Osteoblast (primary cell): ENCODE measurements at regions not wholly inside any gene's neighbourhood (a gene's known extent, or its start where the extent isn't known, plus 50 kb on each side); places are given as distances from the start of the nearest gene placed in this dataset.

Source experiments
- DNase-seq: peaks from one replicate; pipeline ENCODE4 v3.0.0; 2011; ENCODE audit warnings: low spot score, mixed read lengths; ENCODE audit not compliant: insufficient read length; ENCODE audit errors: missing footprints
- H2AFZ ChIP-seq: 2 replicates; pipeline ENCODE4 v1.6.0; 2011; ENCODE audit warnings: mild to moderate bottlenecking, low read length
- H3K27ac ChIP-seq: 2 replicates; pipeline ENCODE4 v1.5.1; 2011; ENCODE audit warnings: mild to moderate bottlenecking, low read depth, low read length, moderate library complexity
- H3K27me3 ChIP-seq: 2 replicates; pipeline ENCODE4 v1.6.0; 2012; ENCODE audit warnings: mild to moderate bottlenecking, control low read depth, inconsistent platforms, low read length, moderate library complexity; ENCODE audit not compliant: insufficient read depth
- H3K36me3 ChIP-seq: 2 replicates; pipeline ENCODE4 v1.5.1; 2011; ENCODE audit warnings: mild to moderate bottlenecking, low read length, control low read depth, moderate library complexity; ENCODE audit not compliant: insufficient read depth
- H3K4me1 ChIP-seq: 2 replicates; pipeline ENCODE4 v1.5.1; 2011; ENCODE audit warnings: mild to moderate bottlenecking, low read length, control low read depth, moderate library complexity; ENCODE audit not compliant: insufficient read depth
- H3K4me2 ChIP-seq: 2 replicates; pipeline ENCODE4 v1.6.0; 2011; ENCODE audit warnings: mild to moderate bottlenecking, low read length; ENCODE audit not compliant: insufficient read depth
- H3K4me3 ChIP-seq: fragments of 200-600 bp; sonication (generic); 3 replicates; pipeline ENCODE4 v1.5.1; 2012; ENCODE audit warnings: mild to moderate bottlenecking, low read length, inconsistent platforms; ENCODE audit not compliant: insufficient read depth
- H3K79me2 ChIP-seq: 2 replicates; pipeline ENCODE4 v1.6.0; 2012; ENCODE audit warnings: mild to moderate bottlenecking, low read length, control low read depth, inconsistent platforms; ENCODE audit not compliant: insufficient read depth
- H3K9me3 ChIP-seq: 2 replicates; pipeline ENCODE4 v1.5.1; 2011; ENCODE audit warnings: low read depth, low read length, control low read depth
- H4K20me1 ChIP-seq: 2 replicates; pipeline ENCODE4 v1.6.0; 2012; ENCODE audit warnings: mild to moderate bottlenecking, low read length, control low read depth; ENCODE audit not compliant: insufficient read depth
- TF ChIP-seq, protein P1 (sequence below): IDR thresholded peaks from 2 replicates; pipeline ENCODE4 v1.5.1; 2011; ENCODE audit warnings: mild to moderate bottlenecking, low read depth, low read length, moderate library complexity; ENCODE audit errors: extremely low read depth

DNA sequence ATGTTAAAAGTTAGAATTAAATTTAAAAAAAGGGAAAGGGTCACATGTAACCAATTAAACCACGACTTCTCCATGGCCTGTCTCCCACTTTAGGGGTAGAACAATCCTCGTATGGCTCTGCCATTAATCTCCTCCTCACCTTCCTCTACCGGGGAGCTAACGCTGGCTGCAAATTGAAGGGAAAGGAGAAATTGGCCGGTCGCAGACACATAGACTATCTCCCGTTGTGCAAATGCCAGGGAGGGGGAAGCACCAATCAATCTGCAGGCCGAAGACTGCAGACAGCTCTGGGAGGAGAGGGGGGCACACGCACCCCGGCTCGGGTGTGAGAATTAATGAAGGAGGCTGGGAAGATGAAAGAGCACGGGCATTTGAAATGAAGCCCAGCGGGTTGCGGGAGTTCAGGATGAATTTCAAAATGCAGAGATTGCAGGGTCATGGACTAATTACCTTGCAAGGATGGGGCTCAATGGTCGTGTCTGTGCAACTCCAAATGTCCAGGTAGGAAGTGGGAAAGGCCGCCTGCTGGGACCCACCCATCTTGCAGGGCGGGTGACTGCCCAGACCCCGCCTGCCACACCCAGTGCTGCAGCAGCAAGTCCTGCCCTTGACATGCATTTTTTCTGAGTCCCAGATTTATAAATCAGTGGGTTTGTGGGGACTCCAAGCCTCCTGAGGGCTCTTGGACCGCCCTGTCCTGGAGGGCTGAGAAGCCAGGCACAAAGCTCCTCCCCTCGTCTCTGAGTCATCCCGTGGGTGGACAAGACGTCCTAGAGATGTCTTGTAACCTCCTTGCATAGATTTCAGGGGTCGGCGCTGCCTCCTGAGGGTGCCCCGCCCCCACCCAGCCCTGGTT, 534.2 kb downstream of the TBC1D22A start:
- TF ChIP-seq, protein P1, sequence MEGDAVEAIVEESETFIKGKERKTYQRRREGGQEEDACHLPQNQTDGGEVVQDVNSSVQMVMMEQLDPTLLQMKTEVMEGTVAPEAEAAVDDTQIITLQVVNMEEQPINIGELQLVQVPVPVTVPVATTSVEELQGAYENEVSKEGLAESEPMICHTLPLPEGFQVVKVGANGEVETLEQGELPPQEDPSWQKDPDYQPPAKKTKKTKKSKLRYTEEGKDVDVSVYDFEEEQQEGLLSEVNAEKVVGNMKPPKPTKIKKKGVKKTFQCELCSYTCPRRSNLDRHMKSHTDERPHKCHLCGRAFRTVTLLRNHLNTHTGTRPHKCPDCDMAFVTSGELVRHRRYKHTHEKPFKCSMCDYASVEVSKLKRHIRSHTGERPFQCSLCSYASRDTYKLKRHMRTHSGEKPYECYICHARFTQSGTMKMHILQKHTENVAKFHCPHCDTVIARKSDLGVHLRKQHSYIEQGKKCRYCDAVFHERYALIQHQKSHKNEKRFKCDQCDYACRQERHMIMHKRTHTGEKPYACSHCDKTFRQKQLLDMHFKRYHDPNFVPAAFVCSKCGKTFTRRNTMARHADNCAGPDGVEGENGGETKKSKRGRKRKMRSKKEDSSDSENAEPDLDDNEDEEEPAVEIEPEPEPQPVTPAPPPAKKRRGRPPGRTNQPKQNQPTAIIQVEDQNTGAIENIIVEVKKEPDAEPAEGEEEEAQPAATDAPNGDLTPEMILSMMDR = no peak
- no peaks in the 10 kb centered on the region for H3K36me3 ChIP-seq
- no peak overlapping the region for H2AFZ ChIP-seq
- no peak overlapping the region for H3K4me3 ChIP-seq
- DNase-seq = peak; percentile 75
- H3K79me2 ChIP-seq = no peaks in the 10 kb centered on the region
- no peaks in the 10 kb centered on the region for H3K27me3 ChIP-seq
- H3K4me2 ChIP-seq = no peak overlapping the region
- H3K9me3 ChIP-seq = no peaks in the 10 kb centered on the region
- H4K20me1 ChIP-seq = no peaks in the 10 kb centered on the region
- H3K4me1 ChIP-seq = no peaks in the 10 kb centered on the region
- no peak overlapping the region for H3K27ac ChIP-seq

DNA sequence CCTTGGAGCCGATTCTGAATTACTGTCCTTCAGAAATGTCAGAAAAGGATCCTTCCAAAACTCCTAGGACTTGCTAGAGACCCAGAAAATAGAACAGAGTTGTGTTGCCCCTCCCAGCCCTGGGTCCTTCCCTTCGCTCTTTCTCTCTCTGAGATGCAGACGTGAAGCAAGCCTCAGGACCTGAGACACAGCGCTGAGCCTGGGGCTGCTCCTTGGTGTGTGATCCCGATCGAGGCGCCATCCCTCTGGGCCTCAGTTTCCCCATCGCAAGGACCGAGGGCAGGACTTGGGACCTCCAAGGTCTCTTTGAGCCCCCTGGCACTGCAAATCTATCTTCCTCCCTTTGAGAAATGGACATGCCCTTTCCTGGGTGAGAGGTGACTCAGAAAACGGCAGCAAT, 533.5 kb downstream of the TBC1D22A start:
- Histone ChIP-seq H3K4me3 (no peak overlapping the region), H3K27ac (no peak overlapping the region), H3K79me2 (no peaks in the 10 kb centered on the region), H3K9me3 (no peaks in the 10 kb centered on the region), H2AFZ (no peak overlapping the region), H4K20me1 (no peaks in the 10 kb centered on the region), H3K4me2 (no peak overlapping the region), H3K4me1 (no peaks in the 10 kb centered on the region), H3K27me3 (no peaks in the 10 kb centered on the region), H3K36me3 (no peaks in the 10 kb centered on the region)
- no peak for DNase-seq
- TF ChIP-seq, protein P1 = no peak

DNA sequence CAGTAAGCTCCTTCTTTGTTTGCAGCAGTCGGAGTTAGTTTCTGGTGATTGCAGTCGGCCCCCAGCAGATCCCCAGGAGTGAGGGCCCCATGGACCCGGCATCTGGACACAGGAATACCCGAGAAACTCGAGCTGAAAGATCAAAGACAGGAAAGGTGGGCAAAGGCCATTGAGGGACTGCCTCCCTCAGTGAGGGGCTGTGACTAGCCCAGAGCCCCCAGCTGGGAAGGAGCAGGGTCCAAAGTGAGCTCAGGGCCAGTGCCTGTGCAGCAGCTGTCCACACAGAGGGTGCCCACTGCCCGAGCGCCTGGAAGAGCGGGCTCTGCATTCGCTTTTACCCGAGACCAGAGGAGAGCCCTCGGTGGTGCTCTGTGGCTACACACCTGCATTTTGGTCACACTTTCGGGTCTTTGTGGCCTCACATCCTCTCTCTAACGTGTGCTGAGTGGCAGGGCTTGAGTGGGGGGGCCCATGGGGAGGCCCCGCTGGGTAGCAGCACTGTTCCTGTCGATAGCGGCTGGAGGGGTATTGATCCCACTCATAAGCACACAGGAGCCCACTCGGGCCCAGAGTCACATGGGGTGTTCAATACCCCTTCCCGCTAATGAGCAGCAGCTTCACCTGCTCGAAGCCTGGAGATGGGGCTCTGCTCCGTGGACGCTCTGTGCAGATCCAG, 532.9 kb downstream of the TBC1D22A start:
- no peak overlapping the region for H3K27ac ChIP-seq
- no peak overlapping the region for H3K4me2 ChIP-seq
- H3K4me1 ChIP-seq = no peaks in the 10 kb centered on the region
- DNase-seq = peak; percentile 68
- no peaks in the 10 kb centered on the region for H3K27me3 ChIP-seq
- no peaks in the 10 kb centered on the region for H3K9me3 ChIP-seq
- H3K36me3 ChIP-seq = no peaks in the 10 kb centered on the region
- no peaks in the 10 kb centered on the region for H4K20me1 ChIP-seq
- TF ChIP-seq, protein P1 = no peak
- H2AFZ ChIP-seq = no peak overlapping the region
- no peaks in the 10 kb centered on the region for H3K79me2 ChIP-seq
- H3K4me3 ChIP-seq = no peak overlapping the region

DNA sequence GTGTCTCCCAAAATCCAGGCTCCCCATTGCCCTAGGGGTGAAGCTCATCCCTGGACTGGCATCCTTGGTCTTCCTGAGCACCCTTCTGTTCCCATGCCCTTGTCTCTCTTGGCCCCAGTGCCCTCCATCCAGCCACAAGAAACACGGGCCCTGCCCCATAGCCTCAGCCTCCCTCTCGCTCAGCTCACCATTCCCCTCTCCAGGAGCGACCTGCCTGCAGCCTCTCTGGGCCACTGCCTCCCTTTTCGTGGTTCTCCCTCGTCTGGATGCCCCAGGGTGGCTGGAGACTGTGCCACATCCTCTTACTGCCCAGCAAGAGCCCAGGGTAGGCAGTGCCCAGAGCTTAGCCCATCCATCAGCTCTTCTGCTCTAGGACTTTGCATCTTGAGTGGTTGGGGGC, 532.1 kb downstream of the TBC1D22A start:
- Histone ChIP-seq H3K27ac (no peak overlapping the region), H3K36me3 (no peaks in the 10 kb centered on the region), H3K4me1 (no peaks in the 10 kb centered on the region), H3K9me3 (no peaks in the 10 kb centered on the region), H3K27me3 (no peaks in the 10 kb centered on the region), H4K20me1 (no peaks in the 10 kb centered on the region), H3K4me3 (no peak overlapping the region), H3K4me2 (no peak overlapping the region), H3K79me2 (no peaks in the 10 kb centered on the region), H2AFZ (no peak overlapping the region)
- TF ChIP-seq, protein P1 = no peak
- DNase-seq = peak; percentile 78
